GM21619 (cell line): ENCODE measurements at regions not wholly inside any gene's neighbourhood (a gene's known extent, or its start where the extent isn't known, plus 50 kb on each side); places are given as distances from the start of the nearest gene placed in this dataset.
"Not testable (repeated sequence)": the region's sequence is repeated elsewhere in the genome, so short reads cannot be mapped to it uniquely, and the experiment has no call there.

Experiments
- ATAC-seq: cut with Tn5 transposase; IDR thresholded peaks from one replicate; pipeline ENCODE4 v1.9.1; 2021; ENCODE audit not compliant: unreplicated experiment

DNA sequence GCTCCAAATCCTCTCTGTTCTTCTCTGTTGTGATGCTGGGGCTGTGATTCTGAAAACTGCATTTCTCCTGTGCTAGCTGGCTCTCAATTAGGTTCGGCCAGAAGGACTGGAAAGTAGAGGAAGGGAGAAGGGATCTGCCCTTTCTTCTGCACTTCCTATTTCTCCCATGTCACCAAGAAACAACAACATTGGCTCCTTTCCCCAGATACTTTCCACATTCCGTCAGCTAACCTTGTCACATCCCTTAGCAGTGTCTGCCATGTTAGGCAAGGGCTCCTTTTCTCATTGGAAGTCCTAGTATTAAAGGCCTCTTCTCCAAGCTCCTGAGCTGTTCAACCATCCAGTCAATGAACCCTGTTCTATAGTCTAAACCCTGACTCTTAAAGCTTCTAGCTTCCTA lies 171.1 kb downstream of the ZNF621 start:
- ATAC-seq, result no peak

DNA sequence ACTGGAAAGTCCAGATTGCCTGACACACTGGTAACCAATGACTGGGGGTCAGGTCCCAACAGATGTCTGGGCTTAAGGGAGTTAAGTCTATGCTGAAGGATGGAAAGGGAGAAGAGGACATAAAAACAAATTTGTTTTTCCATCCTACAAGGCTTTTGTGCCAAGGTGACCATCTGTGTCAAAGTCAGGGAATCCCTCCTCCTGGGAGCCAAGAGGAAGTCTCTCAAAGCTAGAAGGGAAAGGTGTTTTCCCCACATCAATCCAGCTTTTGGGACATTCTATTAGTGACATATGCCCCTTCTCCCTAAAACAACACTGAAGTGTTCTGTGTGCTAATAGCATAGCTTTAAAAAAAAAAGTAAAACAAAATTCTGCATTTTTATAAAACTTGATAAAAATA lies 173.9 kb downstream of the ZNF621 start:
- not testable (repeated sequence) for ATAC-seq

- ATAC-seq, result no peak
Observed at GRCh38 chr3:40701016-40701588, 176.3 kb downstream of the ZNF621 start.

DNA sequence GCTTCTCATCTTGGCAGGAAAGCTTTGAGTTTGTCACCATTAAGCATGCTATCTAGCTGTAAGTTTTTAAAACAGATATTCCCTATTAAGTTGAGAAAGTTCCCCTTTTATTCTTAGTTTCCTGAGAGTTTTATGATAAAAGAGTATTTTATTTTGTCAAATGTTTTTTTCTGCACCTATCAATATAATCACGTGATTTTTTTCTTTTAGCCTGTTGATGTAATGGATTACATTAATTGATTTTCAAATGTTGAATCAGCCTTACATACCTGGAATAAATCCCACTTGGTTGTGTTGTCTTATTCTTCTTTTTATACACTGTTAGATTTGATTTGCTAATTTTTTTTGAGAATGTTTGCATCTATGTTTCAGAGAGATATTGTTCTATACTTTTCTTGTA lies 179.5 kb downstream of the ZNF621 start:
- ATAC-seq, result no peak

GRCh38 chr3:40705663-40706062 lies 180.9 kb downstream of the ZNF621 start:
- no peak for ATAC-seq

- ATAC-seq, result no peak
Observed at GRCh38 chr3:40713306-40713705, 188.5 kb downstream of the ZNF621 start.

DNA sequence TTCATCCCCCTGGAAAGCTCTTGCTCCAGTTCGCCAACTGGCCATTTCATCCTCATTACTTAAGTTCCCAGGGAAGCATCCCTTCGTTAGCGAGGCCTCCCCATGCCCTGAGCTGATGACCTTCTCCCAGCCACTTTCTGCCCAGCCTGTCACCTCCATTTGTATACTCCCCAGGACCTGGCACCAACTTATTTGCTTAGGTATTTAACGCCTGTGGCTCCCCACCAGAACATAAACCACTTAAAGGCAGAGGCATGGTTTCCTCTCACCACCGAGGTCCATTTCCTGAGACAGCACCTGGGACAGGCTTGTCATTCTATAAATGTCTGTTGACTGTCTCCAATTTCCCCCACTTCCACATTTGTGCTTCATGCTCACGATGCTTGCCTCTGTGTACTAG lies 189.0 kb downstream of the ZNF621 start:
- no peak for ATAC-seq

- ATAC-seq, result no peak
Observed at GRCh38 chr3:40714771-40715345, 190.1 kb downstream of the ZNF621 start.

- ATAC-seq, result no peak
Observed at GRCh38 chr3:40715551-40715950, 190.8 kb downstream of the ZNF621 start.

- no peak for ATAC-seq
Observed at GRCh38 chr3:40717471-40717870, 192.7 kb downstream of the ZNF621 start.

GRCh38 chr3:40718209-40718608 lies 193.4 kb downstream of the ZNF621 start:
- peak; percentile 13 for ATAC-seq

GRCh38 chr3:40718681-40719080 lies 193.9 kb downstream of the ZNF621 start:
- peak; percentile 95 for ATAC-seq

GRCh38 chr3:40719660-40720287 lies 195.0 kb downstream of the ZNF621 start:
- no peak for ATAC-seq

DNA sequence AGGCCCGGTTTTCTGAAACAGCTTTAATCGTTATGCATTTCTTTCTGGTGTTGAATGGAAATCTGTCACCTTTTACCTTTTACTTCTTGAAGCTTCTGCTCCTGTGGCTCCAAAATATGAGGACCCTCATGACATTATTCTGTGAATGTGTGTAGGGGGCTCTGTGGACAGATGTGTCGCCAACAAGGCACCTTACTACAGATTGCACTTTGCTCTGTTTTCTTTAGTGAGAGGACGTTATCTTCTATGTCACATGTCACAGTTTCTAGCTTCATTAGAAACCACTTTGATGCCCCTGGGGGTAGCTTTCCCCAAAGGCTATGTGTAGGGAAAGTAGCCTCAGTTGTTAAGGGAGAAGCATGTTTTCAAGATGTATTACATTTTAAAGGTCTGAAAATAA lies 195.6 kb downstream of the ZNF621 start:
- no peak for ATAC-seq

- no peak for ATAC-seq
Observed at GRCh38 chr3:40720863-40721262, 196.1 kb downstream of the ZNF621 start.

- ATAC-seq, result no peak
Observed at GRCh38 chr3:40723083-40723660, 198.4 kb downstream of the ZNF621 start.

DNA sequence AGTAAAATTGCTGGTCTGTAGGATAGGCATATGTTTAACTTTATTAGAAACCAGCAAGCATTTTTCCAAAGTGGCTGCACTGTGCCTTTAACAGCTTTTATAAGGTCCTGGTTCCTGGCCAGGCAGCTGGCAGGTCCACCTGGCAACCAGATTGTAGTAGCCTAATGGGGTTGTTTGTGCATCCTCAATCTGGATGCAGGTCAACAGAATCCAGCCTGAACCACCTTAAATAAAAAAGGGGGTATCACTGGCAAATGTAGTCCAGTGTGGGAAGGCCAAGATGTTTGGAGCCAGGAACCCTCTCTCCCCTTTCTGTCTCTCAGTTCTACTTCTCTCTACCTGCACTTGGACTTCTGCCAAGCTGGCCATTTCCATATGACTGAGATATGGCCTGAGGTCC lies 200.3 kb downstream of the ZNF621 start:
- ATAC-seq, result no peak

- no peak for ATAC-seq
Observed at GRCh38 chr3:40731445-40731844, 206.7 kb downstream of the ZNF621 start.

DNA sequence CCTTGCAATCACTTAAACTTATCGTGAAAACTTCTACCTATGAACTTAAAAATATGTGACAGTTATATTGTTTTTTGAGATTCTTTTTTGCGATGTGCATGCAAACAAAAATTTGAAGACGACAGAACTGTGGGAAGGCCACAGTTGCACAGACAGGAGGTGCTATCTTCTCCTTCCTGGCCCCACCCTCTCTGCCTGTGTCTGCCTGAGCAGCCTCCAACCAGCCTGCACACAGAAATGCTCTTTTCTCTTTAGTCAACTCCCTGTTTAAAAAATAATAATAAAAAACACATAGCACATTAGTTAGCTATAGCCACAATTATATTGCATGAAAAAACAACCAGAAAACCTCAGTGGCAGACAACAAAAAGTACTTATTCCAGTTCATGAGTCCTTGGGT lies 212.2 kb downstream of the ZNF621 start:
- ATAC-seq, result no peak

DNA sequence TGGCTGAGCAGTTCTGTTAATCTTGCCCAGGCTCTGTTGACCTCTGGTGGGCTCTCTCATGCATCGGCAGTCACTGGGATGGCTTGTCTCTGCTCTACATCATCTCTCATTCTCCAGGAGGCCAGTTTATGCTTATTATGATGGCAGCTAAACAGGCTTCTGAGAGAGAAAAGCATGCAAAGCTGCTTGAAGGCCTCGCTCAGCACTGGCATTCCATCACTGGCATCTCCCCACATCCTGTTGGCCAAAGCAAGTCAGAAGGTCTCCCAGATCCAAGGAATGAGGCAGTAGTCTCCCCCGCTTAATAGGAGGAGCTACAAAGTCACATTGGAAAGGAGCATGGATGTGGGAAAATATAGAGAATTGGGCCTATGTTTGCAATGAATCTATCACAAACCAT lies 212.6 kb downstream of the ZNF621 start:
- ATAC-seq, result no peak

DNA sequence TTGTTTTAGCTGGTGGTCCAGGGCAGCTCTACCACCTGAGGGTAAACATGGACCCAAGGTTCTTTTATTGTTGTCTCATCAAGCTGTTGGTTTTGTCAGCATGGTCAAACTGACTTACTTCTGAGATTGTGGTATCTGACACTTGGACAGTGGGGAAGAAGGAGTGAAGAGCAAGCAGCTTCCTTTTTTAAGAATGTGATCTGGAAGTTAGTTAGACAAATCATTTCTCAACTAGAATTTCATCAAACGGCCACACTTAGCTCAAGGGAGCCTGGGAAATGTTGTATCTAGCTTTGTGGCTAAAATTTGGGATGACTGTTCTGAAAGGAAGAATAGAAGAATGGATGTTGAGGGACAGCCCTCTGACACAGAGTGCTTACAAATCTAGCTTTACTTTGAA lies 215.2 kb downstream of the ZNF621 start:
- no peak for ATAC-seq

GRCh38 chr3:40741729-40742128 lies 217.0 kb downstream of the ZNF621 start:
- no peak for ATAC-seq
